ENCODE measurements at regions not wholly inside any gene's neighbourhood (a gene's known extent, or its start where the extent isn't known, plus 50 kb on each side); places are given as distances from the start of the nearest gene placed in this dataset.

GRCh38 chr6:78768271-78768670 is 99.1 kb upstream of the IRAK1BP1 start:
- no peak for TF ChIP-seq CTCF (IDR thresholded peaks at IDR 0.05)
- no peak for TF ChIP-seq POLR2A (IDR thresholded peaks at IDR 0.05)
